Urothelium cell line (cell line): ENCODE measurements at regions not wholly inside any gene's neighbourhood (a gene's known extent, or its start where the extent isn't known, plus 50 kb on each side); places are given as distances from the start of the nearest gene placed in this dataset.

Experiments
- DNase-seq: peaks from one replicate; pipeline ENCODE4 v3.0.0; 2011; ENCODE audit warnings: low spot score, mixed read lengths
- FAIRE-seq: peaks from 2 replicates; lab custom pipeline; 2011; peaks lifted over from hg19 to GRCh38; lab: Jason Lieb, UNC

GRCh38 chr21:16342932-16343331 lies 613.1 kb downstream of the USP25 start:
- DNase-seq = no peak
- FAIRE-seq = no peak

GRCh38 chr21:16343776-16344175 lies 614.0 kb downstream of the USP25 start:
- no peak for FAIRE-seq
- DNase-seq = no peak

- FAIRE-seq (no peak), DNase-seq (no peak)
Measured at GRCh38 chr21:16345757-16346156, 616.0 kb downstream of the USP25 start.

- DNase-seq (no peak), FAIRE-seq (no peak)
Measured at GRCh38 chr21:16347223-16347622, 617.4 kb downstream of the USP25 start.

- FAIRE-seq (no peak), DNase-seq (no peak)
Measured at GRCh38 chr21:16353764-16354163, 624.0 kb downstream of the USP25 start.

GRCh38 chr21:16357994-16358393 lies 628.2 kb downstream of the USP25 start:
- no peak for DNase-seq
- no peak for FAIRE-seq

GRCh38 chr21:16358784-16359183 lies 629.0 kb downstream of the USP25 start:
- no peak for FAIRE-seq
- DNase-seq = no peak

GRCh38 chr21:16363100-16363499 lies 633.3 kb downstream of the USP25 start:
- DNase-seq (no peak), FAIRE-seq (no peak)

GRCh38 chr21:16363518-16363917 lies 633.7 kb downstream of the USP25 start:
- FAIRE-seq (no peak), DNase-seq (no peak)

- FAIRE-seq = no peak
- DNase-seq = no peak
Measured at GRCh38 chr21:16366207-16366606, 636.4 kb downstream of the USP25 start.

- FAIRE-seq (no peak), DNase-seq (no peak)
Measured at GRCh38 chr21:16367079-16367478, 637.3 kb downstream of the USP25 start.

GRCh38 chr21:16370186-16370585 lies 640.4 kb downstream of the USP25 start:
- no peak for FAIRE-seq
- no peak for DNase-seq

- FAIRE-seq (no peak), DNase-seq (no peak)
Measured at GRCh38 chr21:16372586-16372985, 642.8 kb downstream of the USP25 start.

- FAIRE-seq (no peak), DNase-seq (no peak)
Measured at GRCh38 chr21:16376673-16377072, 646.9 kb downstream of the USP25 start.

- FAIRE-seq = no peak
Measured at GRCh38 chr21:16377120-16377658, 647.4 kb downstream of the USP25 start.

GRCh38 chr21:16377857-16378256 lies 648.1 kb downstream of the USP25 start:
- FAIRE-seq = no peak
- DNase-seq = no peak

More at GRCh38 chr21:16377120-16377658, 647.4 kb downstream of the USP25 start:
- no peak for DNase-seq

GRCh38 chr21:16378525-16378924 lies 648.7 kb downstream of the USP25 start:
- DNase-seq = no peak
- no peak for FAIRE-seq

- FAIRE-seq (no peak), DNase-seq (no peak)
Measured at GRCh38 chr21:16388291-16388690, 658.5 kb downstream of the USP25 start.

- FAIRE-seq = no peak
- no peak for DNase-seq
Measured at GRCh38 chr21:16388911-16389560, 659.3 kb downstream of the USP25 start.

GRCh38 chr21:16389643-16390042 lies 659.9 kb downstream of the USP25 start:
- FAIRE-seq (no peak), DNase-seq (no peak)

- DNase-seq = no peak
- FAIRE-seq = no peak
Measured at GRCh38 chr21:16395285-16395684, 665.5 kb downstream of the USP25 start.

- no peak for DNase-seq
- FAIRE-seq = no peak
Measured at GRCh38 chr21:16402752-16403151, 673.0 kb downstream of the USP25 start.

GRCh38 chr21:16404776-16405175 lies 675.0 kb downstream of the USP25 start:
- no peak for DNase-seq
- FAIRE-seq = no peak
